ENCODE measurements at regions not wholly inside any gene's neighbourhood (a gene's known extent, or its start where the extent isn't known, plus 50 kb on each side); places are given as distances from the start of the nearest gene placed in this dataset.
A peak's percentile ranks its signal among the peaks of the same experiment; 100 is the strongest.

DNA sequence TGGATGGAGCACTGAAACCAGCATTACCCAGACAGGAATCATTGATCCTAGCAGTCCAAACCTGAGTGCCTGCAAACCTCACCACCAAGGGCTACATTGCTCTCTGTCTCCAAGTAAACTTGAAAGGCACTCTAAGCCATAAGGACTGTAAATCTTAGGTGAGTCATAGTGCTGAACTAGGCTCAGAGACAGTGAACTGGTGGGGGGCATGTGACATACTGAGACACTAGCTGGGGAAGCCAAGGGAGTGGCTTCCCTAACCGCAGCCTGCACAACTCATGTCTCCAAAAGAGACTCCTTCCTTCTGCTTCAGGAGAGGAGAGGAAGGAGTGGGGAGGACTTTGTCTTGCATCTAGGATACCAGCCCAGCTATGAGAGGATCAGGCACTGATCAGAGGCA lies 235.5 kb upstream of the ACTRT1 start:
- DNase-seq: no peak

DNA sequence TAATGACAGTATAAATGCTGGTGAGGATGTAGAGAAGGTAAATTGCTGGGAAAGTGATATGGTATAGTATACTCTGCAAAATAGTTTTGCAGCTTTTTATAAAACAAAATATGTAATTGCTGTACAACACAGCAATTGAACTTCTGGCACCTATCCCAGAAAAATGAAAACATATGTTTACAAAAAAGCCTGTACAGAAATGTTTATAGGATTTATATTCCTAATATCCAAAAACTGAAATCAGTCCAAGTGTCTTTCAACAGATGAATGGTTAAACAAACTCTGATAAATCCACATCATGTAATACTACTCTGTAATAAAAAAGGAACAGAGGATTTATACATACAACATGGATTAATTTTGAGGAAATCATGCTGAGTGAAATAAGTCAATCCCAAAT lies 198.4 kb upstream of the ACTRT1 start:
- no peak for DNase-seq

DNA sequence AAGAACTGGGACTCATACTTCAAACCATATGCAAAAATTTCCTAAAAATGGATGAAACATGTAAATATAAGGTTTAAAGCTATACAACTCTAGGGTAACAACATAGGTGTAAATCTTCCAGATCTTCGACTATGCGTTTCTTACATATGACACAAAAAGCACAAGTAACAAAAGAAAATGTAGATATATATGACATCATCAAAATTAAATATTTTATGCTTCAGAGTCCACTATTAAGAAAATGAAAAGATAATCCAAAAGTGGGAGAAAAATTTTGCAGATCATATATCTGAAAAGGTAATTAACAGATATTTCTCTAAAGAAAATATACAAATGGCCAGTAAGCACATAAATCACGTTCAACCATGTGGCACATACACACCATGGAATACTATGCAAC lies 164.2 kb upstream of the ACTRT1 start:
- DNase-seq: no peak

DNA sequence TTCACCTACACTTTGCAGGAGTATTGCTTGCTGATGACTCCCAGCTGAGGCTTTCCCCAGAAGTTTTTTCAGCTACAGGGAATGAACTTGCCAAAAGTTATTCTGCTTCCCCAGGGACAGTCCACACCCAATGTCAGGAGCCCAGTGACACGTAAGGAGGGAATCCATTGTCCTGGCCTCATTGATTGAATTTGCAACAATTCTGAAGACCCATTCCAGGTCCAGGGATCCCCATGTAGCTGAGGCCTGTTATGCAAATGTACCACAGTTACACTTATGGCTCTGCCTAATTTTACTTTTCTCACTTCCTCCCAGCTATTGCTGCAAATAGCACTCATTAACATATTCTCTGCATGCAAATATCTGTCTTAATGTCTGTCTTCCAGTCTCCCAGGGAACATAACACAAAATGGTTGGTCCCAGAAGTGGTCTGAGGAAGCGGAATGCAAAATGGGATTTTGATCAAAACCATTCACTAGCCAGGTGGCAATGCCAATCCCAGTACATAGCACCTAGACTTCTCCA lies 113.7 kb upstream of the ACTRT1 start:
- DNase-seq: no peak

- DNase-seq: no peak
Measured at GRCh38 chrX:128156204-128156603, 104.0 kb upstream of the ACTRT1 start.

DNA sequence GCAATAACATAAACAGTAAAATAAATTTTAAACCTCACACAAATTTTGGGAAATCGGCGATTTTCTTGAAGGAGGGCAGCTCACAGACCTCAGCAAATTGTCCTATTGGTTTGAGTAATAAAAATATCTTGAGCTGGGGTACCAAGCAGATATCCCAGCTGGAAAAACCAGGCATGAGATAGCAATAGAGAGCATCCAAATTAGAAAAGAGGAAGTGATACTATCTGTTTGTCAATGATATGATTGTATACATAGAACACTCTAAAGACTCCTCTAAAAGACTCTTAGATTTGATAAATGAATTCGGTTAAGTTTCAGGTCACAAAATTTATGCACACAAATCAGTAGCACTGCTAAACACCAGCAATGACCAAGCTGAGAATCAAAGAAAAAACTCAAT lies 90.5 kb upstream of the ACTRT1 start:
- no peak for DNase-seq

DNA sequence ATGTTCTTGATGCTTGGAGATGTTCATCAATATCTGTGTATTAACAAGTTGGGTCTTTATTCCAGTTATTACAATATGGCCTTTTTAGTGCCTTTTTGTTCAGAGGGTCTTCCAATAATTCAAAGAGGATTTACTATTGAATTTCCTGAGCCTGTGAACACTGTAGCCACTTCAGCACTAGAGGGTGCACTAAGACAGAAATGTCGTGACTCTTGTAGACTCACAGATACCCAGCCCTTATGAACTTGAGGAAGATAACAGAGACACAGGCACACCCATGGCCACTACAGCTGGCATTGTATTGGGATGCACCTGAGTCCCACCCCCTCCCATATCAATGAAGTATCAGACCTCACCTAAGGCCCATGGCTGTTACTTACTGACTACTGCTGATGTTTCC lies 54.4 kb upstream of the ACTRT1 start:
- DNase-seq: peak; percentile 29

- no peak for DNase-seq
Measured at GRCh38 chrX:128105659-128106058, 53.5 kb upstream of the ACTRT1 start.

All from NCI-H1092 treated with DMSO at 0.1 percent for 48 hours (cell line).